A549 (cell line): ENCODE measurements at regions not wholly inside any gene's neighbourhood (a gene's known extent, or its start where the extent isn't known, plus 50 kb on each side); places are given as distances from the start of the nearest gene placed in this dataset.

Source experiments
- ATAC-seq, 2 experiments: fragments of 200-7000 bp in 1 of 2; fragments of >200 bp in 1 of 2; cut with Nextera tagmentation in 1 of 2; cut with Tn5 transposase in 1 of 2; 3 replicates each; pipeline versions ENCODE4 v1.8.0 to v1.9.1; 2018 to 2020; ENCODE audit warnings: mild to moderate bottlenecking in 1 of 2, moderate library complexity in 1 of 2
- CTCF ChIA-PET: fragments of 300-600 bp; sonication (Branson Sonifier 250); formaldehyde crosslinking; extraction: SDS; loops from one replicate; lab custom pipeline; 2021; ENCODE audit warnings: antibody characterized with exemption, inconsistent platforms; lab: Yijun Ruan, JAX
- POLR2A ChIA-PET: fragments of 350-600 bp; formaldehyde crosslinking; extraction: SDS; loops from one replicate; lab custom pipeline; 2021; ENCODE audit warnings: antibody characterized with exemption, inconsistent platforms; lab: Yijun Ruan, JAX
- DNase-seq, 2 experiments: peaks; one replicate each; pipeline versions ENCODE4 v3.0.0 to v3.0.0-alpha.2; 2011 to 2016; ENCODE audit warnings: low read depth in 1 of 2, low spot score in 1 of 2
- FAIRE-seq: peaks from 2 replicates; lab custom pipeline; 2011; peaks lifted over from hg19 to GRCh38; lab: Jason Lieb, UNC
- H3K27ac ChIP-seq, 2 experiments: fragments of >200 bp; sonication (Bioruptor Twin); formaldehyde crosslinking; 3 replicates each; pipeline ENCODE4 v1.5.1; 2016 to 2017
- H3K4me1 ChIP-seq: fragments of >200 bp; sonication (Bioruptor Twin); formaldehyde crosslinking; 3 replicates; pipeline ENCODE4 v1.6.1; 2016
- H3K4me2 ChIP-seq: fragments of >200 bp; sonication (Bioruptor Twin); formaldehyde crosslinking; 3 replicates; pipeline ENCODE4 v1.6.1; 2016
- H3K4me3 ChIP-seq: fragments of >200 bp; sonication (Bioruptor Twin); formaldehyde crosslinking; 3 replicates; pipeline ENCODE4 v1.5.1; 2016
- H3K9me3 ChIP-seq: fragments of >200 bp; sonication (Bioruptor Twin); formaldehyde crosslinking; 3 replicates; pipeline ENCODE4 v1.6.1; 2016
- ATOH8 ChIP-seq: fragments of 250-450 bp; sonication (Bioruptor Pico); IDR thresholded peaks from 2 replicates; pipeline ENCODE4 v1.5.0; 2020; ENCODE audit warnings: low read depth, mild to moderate bottlenecking, moderate library complexity
- CBX2 ChIP-seq: fragments of 200-600 bp; sonication (generic); IDR thresholded peaks from 2 replicates; pipeline ENCODE4 v1.6.1; 2016; ENCODE audit warnings: low read depth, mild to moderate bottlenecking, borderline replicate concordance
- CEBPB ChIP-seq, 2 experiments: fragments of >200 bp in 1 of 2; sonication (Bioruptor Twin) in 1 of 2; formaldehyde crosslinking in 1 of 2; IDR thresholded peaks; 2 replicates each; pipeline ENCODE4 v1.6.1; 2012 to 2016
- ESRRA ChIP-seq: fragments of 150-350 bp; IDR thresholded peaks from 2 replicates; pipeline ENCODE4 v1.6.1; 2014; ENCODE audit warnings: mild to moderate bottlenecking, low read length, borderline replicate concordance
- FOSL2 ChIP-seq, 2 experiments: fragments of 450-650 bp in 1 of 2; fragments of >200 bp in 1 of 2; sonication (Bioruptor Twin) in 1 of 2; formaldehyde crosslinking; IDR thresholded peaks; 2 replicates each; pipeline versions ENCODE4 v1.5.0 to v1.6.1; 2016 to 2020; ENCODE audit warnings: mild to moderate bottlenecking in 1 of 2, moderate library complexity in 1 of 2
- GATA3 ChIP-seq: IDR thresholded peaks from 2 replicates; pipeline ENCODE4 v1.6.1; 2012; ENCODE audit warnings: borderline replicate concordance
- HDAC2 ChIP-seq: fragments of 200-600 bp; sonication (generic); IDR thresholded peaks from 2 replicates; pipeline ENCODE4 v1.6.1; 2016
- HOXB13 ChIP-seq: fragments of 250-450 bp; sonication (Bioruptor Pico); IDR thresholded peaks from 2 replicates; pipeline ENCODE4 v1.5.0; 2020; ENCODE audit warnings: low read depth, mild to moderate bottlenecking, moderate library complexity
- JUN ChIP-seq, 2 experiments: fragments of >200 bp; sonication (Bioruptor Twin); formaldehyde crosslinking; IDR thresholded peaks; 2 replicates in 1 of 2; 3 replicates in 1 of 2; pipeline ENCODE4 v1.6.1; 2016 to 2017
- JUNB ChIP-seq: fragments of >200 bp; sonication (Bioruptor Twin); formaldehyde crosslinking; IDR thresholded peaks from 2 replicates; pipeline ENCODE4 v1.6.1; 2016
- KDM5A ChIP-seq: fragments of 200-600 bp; sonication (generic); IDR thresholded peaks from 2 replicates; pipeline ENCODE4 v1.6.1; 2016; ENCODE audit warnings: antibody characterized with exemption, mild to moderate bottlenecking
- MYC ChIP-seq: IDR thresholded peaks from 2 replicates; pipeline ENCODE4 v1.6.1; 2012; ENCODE audit warnings: mild to moderate bottlenecking, inconsistent platforms, low read length, improper control_type of control experiment, borderline replicate concordance
- NFE2L2 ChIP-seq: fragments of 150-350 bp; conservative IDR thresholded peaks from 2 replicates; pipeline ENCODE4 v1.6.1; 2014; ENCODE audit warnings: low read length
- RARB ChIP-seq: fragments of 250-450 bp; sonication (Bioruptor Pico); IDR thresholded peaks from 2 replicates; pipeline ENCODE4 v1.8.0; 2021; ENCODE audit warnings: mild to moderate bottlenecking, moderate library complexity
- RFX5 ChIP-seq: fragments of 450-650 bp; IDR thresholded peaks from 2 replicates; pipeline ENCODE4 v1.7.1; 2014; ENCODE audit warnings: antibody characterized with exemption, mild to moderate bottlenecking, moderate library complexity
- SREBF2 ChIP-seq: fragments of 450-650 bp; IDR thresholded peaks from 2 replicates; pipeline ENCODE4 v1.6.1; 2014; ENCODE audit warnings: mild to moderate bottlenecking, moderate library complexity
- TFCP2L1 ChIP-seq: fragments of 250-450 bp; sonication (Bioruptor Pico); IDR thresholded peaks from 2 replicates; pipeline ENCODE4 v1.5.0; 2021; ENCODE audit warnings: mild to moderate bottlenecking
- USF2 ChIP-seq: fragments of 450-650 bp; IDR thresholded peaks from 2 replicates; pipeline ENCODE4 v1.6.1; 2014; ENCODE audit warnings: antibody characterized with exemption
- ZSCAN20 ChIP-seq: fragments of 250-450 bp; sonication (Bioruptor Pico); IDR thresholded peaks from 2 replicates; pipeline ENCODE4 v1.8.0; 2022; ENCODE audit warnings: mild to moderate bottlenecking, moderate library complexity
- WGBS: methylation state at CpG from one replicate; pipeline ENCODE4 v1.1.6; 2017; ENCODE audit errors: missing lambda C conversion rate; 5-methylcytosine and 5-hydroxymethylcytosine counted together
- TF ChIP-seq, protein P1 (sequence below): IDR thresholded peaks from 2 replicates; pipeline ENCODE4 v1.6.1; 2012
- TF ChIP-seq, protein P2 (sequence below): IDR thresholded peaks from 2 replicates; pipeline ENCODE4 v1.6.1; 2012
- TF ChIP-seq, protein P3 (sequence below): fragments of >200 bp; sonication (Bioruptor Twin); formaldehyde crosslinking; IDR thresholded peaks from 3 replicates; pipeline ENCODE4 v1.6.1; 2016

GRCh38 chr6:82025271-82025670 lies 222.3 kb downstream of the IBTK start:
- Histone ChIP-seq H3K9me3 (no peaks in the 10 kb centered on the region), H3K4me3 (no peak overlapping the region), H3K4me1 (peaks cover 14% of the 10 kb centered on the region), H3K27ac (no peak overlapping the region), H3K4me2 (no peak overlapping the region)
- POLR2A ChIA-PET: no interaction called here
- TF ChIP-seq KDM5A (no peak), USF2 (no peak), NFE2L2 (no peak), MYC (no peak), JUN (IDR thresholded peaks at IDR 0.05) (no peak), ESRRA (no peak)
- CTCF ChIA-PET: no interaction called here
- ATAC-seq (no peak), DNase-seq (no peak), FAIRE-seq (no peak)
- 71% methylated on average over 1 of the region's 1 CpG for WGBS

DNA sequence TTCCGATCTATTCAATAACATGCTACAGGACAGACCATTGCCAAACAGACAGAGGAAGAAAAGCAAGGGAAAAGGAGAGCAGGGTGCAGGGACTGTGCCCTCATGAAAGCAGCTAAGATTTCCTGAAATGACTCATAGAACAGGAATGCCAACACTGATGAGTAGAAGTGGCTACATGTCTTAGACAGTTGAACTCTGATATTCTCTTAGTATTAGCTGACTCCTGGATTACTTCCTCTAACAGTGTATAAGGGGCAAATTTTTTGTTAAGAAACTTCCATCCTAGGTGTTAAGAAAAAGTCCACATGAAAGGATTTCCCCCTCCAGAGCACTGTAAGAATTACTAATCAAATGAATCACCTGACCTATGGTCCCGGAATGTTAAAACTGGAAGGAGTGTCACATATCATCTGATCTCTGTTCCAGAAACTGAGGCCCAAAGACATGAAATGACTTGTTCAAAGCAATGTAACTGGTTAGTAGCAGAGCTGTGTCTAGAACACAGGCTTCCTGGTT lies 224.9 kb downstream of the IBTK start:
- peaks cover 17% of the 10 kb centered on the region for H3K4me1 ChIP-seq
- CTCF ChIA-PET: no interaction called here
- no peak for FAIRE-seq
- peak overlapping the region; percentile 73 for H3K4me2 ChIP-seq
- H3K4me3 ChIP-seq: no peak overlapping the region
- peak overlapping the region; percentile 66 to 74 for H3K27ac ChIP-seq
- peak; percentile 89 to 93; a peak in 5 of 6 replicates for ATAC-seq
- POLR2A ChIA-PET: no interaction called here
- WGBS: 28% methylated on average over 2 of the region's 2 CpGs
- DNase-seq: peak in 1 of 2 experiments; percentile 58
- no peak for TF ChIP-seq RFX5
- TF ChIP-seq FOSL2 (IDR thresholded peaks at IDR 0.05): 0 out of 2 replicates have a peak, but pooled peaks have one; percentile 58
- TF ChIP-seq FOSL2 (CRISPR knock-in tag; IDR thresholded peaks at IDR 0.05): peak; percentile 69
- TF ChIP-seq GATA3: no peak
- TF ChIP-seq JUNB: peak; percentile 47
- no peak for TF ChIP-seq KDM5A
- TF ChIP-seq, protein P1, sequence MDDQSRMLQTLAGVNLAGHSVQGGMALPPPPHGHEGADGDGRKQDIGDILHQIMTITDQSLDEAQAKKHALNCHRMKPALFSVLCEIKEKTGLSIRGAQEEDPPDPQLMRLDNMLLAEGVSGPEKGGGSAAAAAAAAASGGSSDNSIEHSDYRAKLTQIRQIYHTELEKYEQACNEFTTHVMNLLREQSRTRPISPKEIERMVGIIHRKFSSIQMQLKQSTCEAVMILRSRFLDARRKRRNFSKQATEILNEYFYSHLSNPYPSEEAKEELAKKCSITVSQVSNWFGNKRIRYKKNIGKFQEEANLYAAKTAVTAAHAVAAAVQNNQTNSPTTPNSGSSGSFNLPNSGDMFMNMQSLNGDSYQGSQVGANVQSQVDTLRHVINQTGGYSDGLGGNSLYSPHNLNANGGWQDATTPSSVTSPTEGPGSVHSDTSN: no peak
- H3K9me3 ChIP-seq: no peaks in the 10 kb centered on the region

DNA sequence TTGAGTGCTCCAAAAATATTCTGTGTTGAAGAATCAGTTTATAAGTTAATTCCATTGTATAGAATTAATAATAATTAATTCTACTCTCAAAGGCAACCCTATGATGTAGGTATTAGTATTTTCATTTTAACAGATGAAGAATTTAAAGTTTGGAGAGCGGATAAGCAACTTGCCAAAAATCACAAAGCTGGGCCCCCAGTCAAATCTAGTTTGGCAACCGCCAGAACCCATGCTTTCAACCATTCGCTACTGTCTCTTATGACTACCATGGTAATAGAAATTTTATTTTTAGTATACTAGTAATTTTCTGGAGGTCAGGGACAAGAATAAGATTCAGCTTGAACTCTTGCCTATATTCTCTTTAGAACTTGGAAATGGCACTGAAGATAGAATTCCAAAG lies 229.8 kb downstream of the IBTK start:
- 97% methylated on average over 3 of the region's 3 CpGs for WGBS
- CTCF ChIA-PET: interaction anchor here (1.0 to 1.3 kb wide), 2 partner anchors 11 to 1412 kb away, joined by 3 read pairs; no protein-coding TSS in a partner anchor
- peaks cover 41% of the 10 kb centered on the region for H3K4me1 ChIP-seq

More for the DNA sequence above, 229.8 kb downstream of the IBTK start:
- DNase-seq: no peak
- FAIRE-seq: no peak
- POLR2A ChIA-PET: no interaction called here
- Histone ChIP-seq H3K9me3 (no peaks in the 10 kb centered on the region), H3K4me2 (peak overlapping the region; percentile 41)
- no peak for TF ChIP-seq CBX2
- no peak for TF ChIP-seq HDAC2
- TF ChIP-seq RARB (CRISPR knock-in tag): no peak
- TF ChIP-seq ATOH8: no peak
- TF ChIP-seq CEBPB (IDR thresholded peaks at IDR 0.05): no peak
- TF ChIP-seq, protein P2, sequence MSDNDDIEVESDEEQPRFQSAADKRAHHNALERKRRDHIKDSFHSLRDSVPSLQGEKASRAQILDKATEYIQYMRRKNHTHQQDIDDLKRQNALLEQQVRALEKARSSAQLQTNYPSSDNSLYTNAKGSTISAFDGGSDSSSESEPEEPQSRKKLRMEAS: no peak
- TF ChIP-seq, protein P1: no peak
- TF ChIP-seq, protein P3, sequence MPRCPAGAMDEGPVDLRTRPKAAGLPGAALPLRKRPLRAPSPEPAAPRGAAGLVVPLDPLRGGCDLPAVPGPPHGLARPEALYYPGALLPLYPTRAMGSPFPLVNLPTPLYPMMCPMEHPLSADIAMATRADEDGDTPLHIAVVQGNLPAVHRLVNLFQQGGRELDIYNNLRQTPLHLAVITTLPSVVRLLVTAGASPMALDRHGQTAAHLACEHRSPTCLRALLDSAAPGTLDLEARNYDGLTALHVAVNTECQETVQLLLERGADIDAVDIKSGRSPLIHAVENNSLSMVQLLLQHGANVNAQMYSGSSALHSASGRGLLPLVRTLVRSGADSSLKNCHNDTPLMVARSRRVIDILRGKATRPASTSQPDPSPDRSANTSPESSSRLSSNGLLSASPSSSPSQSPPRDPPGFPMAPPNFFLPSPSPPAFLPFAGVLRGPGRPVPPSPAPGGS: no peak
- TF ChIP-seq HOXB13: no peak
- no peak for TF ChIP-seq ESRRA
- TF ChIP-seq TFCP2L1: no peak
- no peak for TF ChIP-seq ZSCAN20 (CRISPR knock-in tag)
- no peak for TF ChIP-seq SREBF2
- TF ChIP-seq, all 56 proteins: peak for 0
- no peak overlapping the region for H3K4me3 ChIP-seq
- no peak for ATAC-seq
- H3K27ac ChIP-seq: peak overlapping the region; percentile 42 to 50; a peak in 4 of 6 replicates
